NOMO-1 (cell line): ENCODE measurements at regions not wholly inside any gene's neighbourhood (a gene's known extent, or its start where the extent isn't known, plus 50 kb on each side); places are given as distances from the start of the nearest gene placed in this dataset.

Experiments
- DNase-seq, 2 experiments: peaks; one replicate each; lab custom pipeline; 2025; ENCODE audit not compliant: unreplicated experiment in 2 of 2; lab: John Stamatoyannopoulos, UW

- no peak for DNase-seq
Observed at GRCh38 chr4:136203199-136203598, 1329.1 kb downstream of the PCDH18 start.

GRCh38 chr4:136198358-136198757 lies 1333.9 kb downstream of the PCDH18 start:
- DNase-seq = no peak

GRCh38 chr4:136194962-136195361 lies 1337.3 kb downstream of the PCDH18 start:
- no peak for DNase-seq

- DNase-seq = no peak
Observed at GRCh38 chr4:136186650-136187049, 1345.6 kb downstream of the PCDH18 start.

- DNase-seq = no peak
Observed at GRCh38 chr4:136183513-136183912, 1348.8 kb downstream of the PCDH18 start.

GRCh38 chr4:136156947-136157346 lies 1375.3 kb downstream of the PCDH18 start:
- DNase-seq = no peak

GRCh38 chr4:136150046-136150445 lies 1382.2 kb downstream of the PCDH18 start:
- no peak for DNase-seq

- no peak for DNase-seq
Observed at GRCh38 chr4:136136601-136137000, 1395.7 kb downstream of the PCDH18 start.

GRCh38 chr4:136124251-136124745 lies 1408.0 kb downstream of the PCDH18 start:
- no peak for DNase-seq

GRCh38 chr4:136121426-136121825 lies 1410.9 kb downstream of the PCDH18 start:
- no peak for DNase-seq

GRCh38 chr4:136113921-136114320 lies 1418.4 kb downstream of the PCDH18 start:
- no peak for DNase-seq

GRCh38 chr4:136112116-136112515 lies 1420.2 kb downstream of the PCDH18 start:
- DNase-seq = no peak

- no peak for DNase-seq
Observed at GRCh38 chr4:136106753-136107152, 1425.5 kb downstream of the PCDH18 start.

GRCh38 chr4:136103616-136104015 lies 1428.7 kb downstream of the PCDH18 start:
- no peak for DNase-seq

- no peak for DNase-seq
Observed at GRCh38 chr4:136097676-136098075, 1434.6 kb downstream of the PCDH18 start.

- no peak for DNase-seq
Observed at GRCh38 chr4:136088211-136088867, 1444.0 kb downstream of the PCDH18 start.

- DNase-seq = no peak
Observed at GRCh38 chr4:136078976-136079375, 1453.3 kb downstream of the PCDH18 start.

GRCh38 chr4:136056748-136057147 lies 1475.5 kb downstream of the PCDH18 start:
- no peak for DNase-seq

GRCh38 chr4:136055360-136055759 lies 1476.9 kb downstream of the PCDH18 start:
- DNase-seq = no peak

GRCh38 chr4:136036744-136037143 lies 1495.5 kb downstream of the PCDH18 start:
- peak in 1 of 2 experiments; percentile 8 for DNase-seq

GRCh38 chr4:136032391-136032790 lies 1499.9 kb downstream of the PCDH18 start:
- no peak for DNase-seq

- no peak for DNase-seq
Observed at GRCh38 chr4:136025540-136025939, 1506.8 kb downstream of the PCDH18 start.

- no peak for DNase-seq
Observed at GRCh38 chr4:136017556-136017955, 1514.7 kb downstream of the PCDH18 start.
